Stimulated activated CD4-positive, alpha-beta T cell treated with anti-CD3 and anti-CD28 coated beads, Interleukin-1b, Interleukin-23, amount 100 ng/mL, for 4 hours (primary cell): ENCODE measurements at regions not wholly inside any gene's neighbourhood (a gene's known extent, or its start where the extent isn't known, plus 50 kb on each side); places are given as distances from the start of the nearest gene placed in this dataset.

Experiments
- DNase-seq, 2 donors: peaks; one replicate each; pipeline ENCODE4 v3.0.0-alpha.2; 2020; ENCODE audit warnings: low read depth in 2 of 2

- DNase-seq: no peak
Observed at GRCh38 chr16:73529303-73530012, 481.5 kb upstream of the ZFHX3 start.

GRCh38 chr16:73527187-73527586, 479.3 kb upstream of the ZFHX3 start:
- no peak for DNase-seq

GRCh38 chr16:73526011-73526804, 478.3 kb upstream of the ZFHX3 start:
- no peak for DNase-seq

GRCh38 chr16:73523209-73523608, 475.3 kb upstream of the ZFHX3 start:
- no peak for DNase-seq

- no peak for DNase-seq
Observed at GRCh38 chr16:73521499-73521898, 473.6 kb upstream of the ZFHX3 start.

- DNase-seq: no peak
Observed at GRCh38 chr16:73515616-73516015, 467.7 kb upstream of the ZFHX3 start.

GRCh38 chr16:73510852-73511251, 462.9 kb upstream of the ZFHX3 start:
- DNase-seq: no peak

- no peak for DNase-seq
Observed at GRCh38 chr16:73506568-73507056, 458.7 kb upstream of the ZFHX3 start.

GRCh38 chr16:73505577-73505976, 457.6 kb upstream of the ZFHX3 start:
- no peak for DNase-seq

- no peak for DNase-seq
Observed at GRCh38 chr16:73504591-73505575, 457.0 kb upstream of the ZFHX3 start.

GRCh38 chr16:73503093-73503492, 455.2 kb upstream of the ZFHX3 start:
- no peak for DNase-seq

GRCh38 chr16:73499276-73499675, 451.3 kb upstream of the ZFHX3 start:
- no peak for DNase-seq

- DNase-seq: no peak
Observed at GRCh38 chr16:73485880-73486279, 438.0 kb upstream of the ZFHX3 start.

GRCh38 chr16:73483934-73484711, 436.2 kb upstream of the ZFHX3 start:
- DNase-seq: no peak

GRCh38 chr16:73483076-73483791, 435.3 kb upstream of the ZFHX3 start:
- DNase-seq: no peak

GRCh38 chr16:73482310-73482709, 434.4 kb upstream of the ZFHX3 start:
- DNase-seq: no peak

GRCh38 chr16:73480381-73480780, 432.5 kb upstream of the ZFHX3 start:
- no peak for DNase-seq

- no peak for DNase-seq
Observed at GRCh38 chr16:73473713-73474112, 425.8 kb upstream of the ZFHX3 start.

- no peak for DNase-seq
Observed at GRCh38 chr16:73464834-73465233, 416.9 kb upstream of the ZFHX3 start.

- no peak for DNase-seq
Observed at GRCh38 chr16:73459586-73459985, 411.7 kb upstream of the ZFHX3 start.
